ENCODE measurements at regions not wholly inside any gene's neighbourhood (a gene's known extent, or its start where the extent isn't known, plus 50 kb on each side); places are given as distances from the start of the nearest gene placed in this dataset.

DNA sequence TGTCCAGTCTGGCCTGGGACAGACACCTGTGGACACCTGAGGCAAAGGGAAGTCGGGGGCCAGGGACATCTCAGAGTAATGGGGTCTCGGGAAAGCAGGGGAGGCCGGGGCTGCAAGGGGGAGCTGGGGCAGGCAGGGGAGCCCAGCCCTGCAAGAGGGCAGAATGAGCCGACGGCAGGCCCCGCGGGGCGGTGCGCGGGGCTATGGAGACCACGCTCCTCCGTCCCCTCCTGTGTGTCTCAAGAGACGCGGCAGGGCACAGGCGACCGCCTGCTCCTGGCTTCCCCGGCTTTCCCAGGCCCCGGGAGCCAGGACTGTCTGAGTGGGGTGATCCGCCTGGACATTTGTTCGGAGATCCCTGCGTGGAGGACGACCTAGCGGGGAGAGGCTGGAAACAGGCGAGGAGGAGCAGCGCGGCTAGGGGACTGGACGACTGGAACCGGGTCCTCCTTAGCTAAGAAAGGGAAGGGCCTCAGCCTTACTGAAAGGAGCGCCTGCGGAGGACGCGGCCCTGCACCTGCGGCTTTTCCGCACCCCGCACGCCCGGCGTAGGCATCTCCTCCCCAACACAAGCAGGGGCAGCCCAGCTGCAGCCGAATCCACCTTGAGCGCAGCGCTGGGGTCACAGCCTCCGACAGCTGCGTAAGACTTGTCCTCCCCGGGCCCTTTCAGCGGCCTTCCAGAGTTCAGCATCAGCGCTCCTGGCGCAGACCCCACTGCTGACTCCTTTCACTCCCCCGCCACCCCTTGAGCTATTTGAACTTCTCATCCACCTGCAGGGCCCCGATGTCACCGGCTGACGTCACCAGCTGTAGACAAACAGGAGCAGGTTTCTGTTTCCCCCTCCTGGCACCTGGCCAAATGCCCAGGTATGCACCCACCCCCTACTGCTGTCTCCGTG is 176.4 kb downstream of the ZNF248 start:
- H4K20me1 ChIP-seq (ENCODE audit: insufficient read depth, low read length) = no peaks in the 10 kb centered on the region
- H3K4me3 ChIP-seq (ENCODE audit: low read length) = no peak overlapping the region
- H2AFZ ChIP-seq (ENCODE audit: low read depth, low read length) = no peak overlapping the region
- H3K4me2 ChIP-seq (ENCODE audit: low read length) = no peak overlapping the region
- H3K9ac ChIP-seq (ENCODE audit: low read length) = no peak overlapping the region
- TF ChIP-seq EZH2phosphoT487 (IDR thresholded peaks at IDR 0.05; ENCODE audit: low read depth) = no peak
- TF ChIP-seq, protein P1, sequence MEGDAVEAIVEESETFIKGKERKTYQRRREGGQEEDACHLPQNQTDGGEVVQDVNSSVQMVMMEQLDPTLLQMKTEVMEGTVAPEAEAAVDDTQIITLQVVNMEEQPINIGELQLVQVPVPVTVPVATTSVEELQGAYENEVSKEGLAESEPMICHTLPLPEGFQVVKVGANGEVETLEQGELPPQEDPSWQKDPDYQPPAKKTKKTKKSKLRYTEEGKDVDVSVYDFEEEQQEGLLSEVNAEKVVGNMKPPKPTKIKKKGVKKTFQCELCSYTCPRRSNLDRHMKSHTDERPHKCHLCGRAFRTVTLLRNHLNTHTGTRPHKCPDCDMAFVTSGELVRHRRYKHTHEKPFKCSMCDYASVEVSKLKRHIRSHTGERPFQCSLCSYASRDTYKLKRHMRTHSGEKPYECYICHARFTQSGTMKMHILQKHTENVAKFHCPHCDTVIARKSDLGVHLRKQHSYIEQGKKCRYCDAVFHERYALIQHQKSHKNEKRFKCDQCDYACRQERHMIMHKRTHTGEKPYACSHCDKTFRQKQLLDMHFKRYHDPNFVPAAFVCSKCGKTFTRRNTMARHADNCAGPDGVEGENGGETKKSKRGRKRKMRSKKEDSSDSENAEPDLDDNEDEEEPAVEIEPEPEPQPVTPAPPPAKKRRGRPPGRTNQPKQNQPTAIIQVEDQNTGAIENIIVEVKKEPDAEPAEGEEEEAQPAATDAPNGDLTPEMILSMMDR (IDR thresholded peaks at IDR 0.05; ENCODE audit: low read depth, low read length) = no peak
- no peaks in the 10 kb centered on the region for H3K27me3 ChIP-seq (ENCODE audit: low read depth, low read length)
- H3K4me1 ChIP-seq (ENCODE audit: low read length) = no peaks in the 10 kb centered on the region
- H3K27ac ChIP-seq (ENCODE audit: low read length) = no peak overlapping the region
- no peaks in the 10 kb centered on the region for H3K9me3 ChIP-seq (ENCODE audit: insufficient read depth, low read length)
- H3K79me2 ChIP-seq (ENCODE audit: low read length) = no peaks in the 10 kb centered on the region
- H3K36me3 ChIP-seq (replicated peaks; ENCODE audit: low read depth, low read length) = no peaks in the 10 kb centered on the region

- Histone ChIP-seq H3K36me3 (replicated peaks; ENCODE audit: low read depth, low read length) (no peaks in the 10 kb centered on the region), H3K9ac (ENCODE audit: low read length) (no peak overlapping the region), H3K27ac (ENCODE audit: low read length) (no peak overlapping the region), H4K20me1 (ENCODE audit: insufficient read depth, low read length) (no peaks in the 10 kb centered on the region), H3K4me2 (ENCODE audit: low read length) (no peak overlapping the region), H3K27me3 (ENCODE audit: low read depth, low read length) (no peaks in the 10 kb centered on the region), H2AFZ (ENCODE audit: low read depth, low read length) (no peak overlapping the region), H3K4me1 (ENCODE audit: low read length) (no peaks in the 10 kb centered on the region), H3K79me2 (ENCODE audit: low read length) (no peaks in the 10 kb centered on the region), H3K4me3 (ENCODE audit: low read length) (no peak overlapping the region), H3K9me3 (ENCODE audit: insufficient read depth, low read length) (no peaks in the 10 kb centered on the region)
- TF ChIP-seq, protein P1 (IDR thresholded peaks at IDR 0.05; ENCODE audit: low read depth, low read length) = no peak
- TF ChIP-seq EZH2phosphoT487 (IDR thresholded peaks at IDR 0.05; ENCODE audit: low read depth) = no peak
Observed at GRCh38 chr10:37680243-37680683, 177.1 kb downstream of the ZNF248 start.

- no peaks in the 10 kb centered on the region for H3K36me3 ChIP-seq (replicated peaks; ENCODE audit: low read depth, low read length)
- H3K9ac ChIP-seq (ENCODE audit: low read length) = no peak overlapping the region
- H3K9me3 ChIP-seq (ENCODE audit: insufficient read depth, low read length) = no peaks in the 10 kb centered on the region
- no peaks in the 10 kb centered on the region for H3K79me2 ChIP-seq (ENCODE audit: low read length)
- no peaks in the 10 kb centered on the region for H3K4me1 ChIP-seq (ENCODE audit: low read length)
- H3K27me3 ChIP-seq (ENCODE audit: low read depth, low read length) = no peaks in the 10 kb centered on the region
- H2AFZ ChIP-seq (ENCODE audit: low read depth, low read length) = no peak overlapping the region
- H3K27ac ChIP-seq (ENCODE audit: low read length) = no peak overlapping the region
- no peaks in the 10 kb centered on the region for H4K20me1 ChIP-seq (ENCODE audit: insufficient read depth, low read length)
- H3K4me2 ChIP-seq (ENCODE audit: low read length) = no peak overlapping the region
- TF ChIP-seq EZH2phosphoT487 (IDR thresholded peaks at IDR 0.05; ENCODE audit: low read depth) = no peak
- TF ChIP-seq, protein P1 (IDR thresholded peaks at IDR 0.05; ENCODE audit: low read depth, low read length) = no peak
- H3K4me3 ChIP-seq (ENCODE audit: low read length) = no peak overlapping the region
Observed at GRCh38 chr10:37679465-37679864, 177.9 kb downstream of the ZNF248 start.

GRCh38 chr10:37675449-37675848 is 182.0 kb downstream of the ZNF248 start:
- H3K4me3 ChIP-seq (ENCODE audit: low read length) = no peak overlapping the region
- no peaks in the 10 kb centered on the region for H3K4me1 ChIP-seq (ENCODE audit: low read length)
- no peaks in the 10 kb centered on the region for H3K9me3 ChIP-seq (ENCODE audit: insufficient read depth, low read length)
- no peaks in the 10 kb centered on the region for H3K36me3 ChIP-seq (replicated peaks; ENCODE audit: low read depth, low read length)
- H3K9ac ChIP-seq (ENCODE audit: low read length) = no peak overlapping the region
- no peaks in the 10 kb centered on the region for H3K79me2 ChIP-seq (ENCODE audit: low read length)
- TF ChIP-seq EZH2phosphoT487 (IDR thresholded peaks at IDR 0.05; ENCODE audit: low read depth) = no peak
- TF ChIP-seq, protein P1 (IDR thresholded peaks at IDR 0.05; ENCODE audit: low read depth, low read length) = no peak
- no peak overlapping the region for H2AFZ ChIP-seq (ENCODE audit: low read depth, low read length)
- no peak overlapping the region for H3K4me2 ChIP-seq (ENCODE audit: low read length)
- H4K20me1 ChIP-seq (ENCODE audit: insufficient read depth, low read length) = no peaks in the 10 kb centered on the region
- no peak overlapping the region for H3K27ac ChIP-seq (ENCODE audit: low read length)
- H3K27me3 ChIP-seq (ENCODE audit: low read depth, low read length) = no peaks in the 10 kb centered on the region

Data from OCI-LY3 (cell line).